Stimulated activated naive B cell treated with anti-CD40 and anti-IgM and Interleukin-4, amounts not matched to agents 10 μg/mL and 1 μg/mL and 100 μg/mL, for 72 hours (primary cell): ENCODE measurements at regions not wholly inside any gene's neighbourhood (a gene's known extent, or its start where the extent isn't known, plus 50 kb on each side); places are given as distances from the start of the nearest gene placed in this dataset.
A peak's percentile ranks its signal among the peaks of the same experiment; 100 is the strongest.
"Not testable (repeated sequence)": the region's sequence is repeated elsewhere in the genome, so short reads cannot be mapped to it uniquely, and the experiment has no call there.

Source experiments
- ATAC-seq, 2 donors: fragments of 150-1000 bp; cut with Tn5 transposase; replicated peaks; 2 replicates each; pipeline ENCODE4 v1.10.0; 2021; ENCODE audit warnings: moderate library complexity in 1 of 2
- DNase-seq: peaks from one replicate; pipeline ENCODE4 v3.0.0; 2021
- H3K27ac Mint-ChIP-seq: one replicate; pipeline ENCODE4 v1.8.0; 2022; ENCODE audit warnings: mild to moderate bottlenecking, mixed read lengths
- H3K27me3 Mint-ChIP-seq, 2 donors: one replicate each; pipeline ENCODE4 v1.8.0; 2022; ENCODE audit warnings: mixed read lengths in 2 of 2
- H3K36me3 Mint-ChIP-seq, 2 donors: one replicate each; pipeline ENCODE4 v1.8.0; 2022; ENCODE audit warnings: mixed read lengths in 2 of 2, mild to moderate bottlenecking in 1 of 2
- H3K4me1 Mint-ChIP-seq, 2 donors: one replicate each; pipeline ENCODE4 v1.8.0; 2022; ENCODE audit warnings: mixed read lengths in 2 of 2, mild to moderate bottlenecking in 1 of 2
- H3K4me3 Mint-ChIP-seq, 2 donors: one replicate each; pipeline ENCODE4 v1.8.0; 2022; ENCODE audit warnings: mild to moderate bottlenecking in 2 of 2, mixed read lengths in 2 of 2, moderate library complexity in 1 of 2
- H3K9me3 Mint-ChIP-seq, 2 donors: one replicate each; pipeline ENCODE4 v1.8.0; 2022; ENCODE audit warnings: mixed read lengths in 2 of 2, mild to moderate bottlenecking in 1 of 2

GRCh38 chr15:59923508-59923907, 80.6 kb upstream of the FOXB1 start:
- H3K36me3 Mint-ChIP-seq, result no peaks in the 10 kb centered on the region
- no peak for ATAC-seq

GRCh38 chr15:59918994-59919951, 84.8 kb upstream of the FOXB1 start:
- H3K4me3 Mint-ChIP-seq, result no peak overlapping the region
- H3K27me3 Mint-ChIP-seq, result peaks cover 5 to 6% of the 10 kb centered on the region in 2 donors
- H3K27ac Mint-ChIP-seq, result peak overlapping the region; percentile 4
- ATAC-seq (peak; percentile 69 to 77), DNase-seq (peak; percentile 7)
- no peaks in the 10 kb centered on the region for H3K9me3 Mint-ChIP-seq
- H3K4me1 Mint-ChIP-seq, result peaks cover 0 to 4% of the 10 kb centered on the region in 2 donors
- no peaks in the 10 kb centered on the region for H3K36me3 Mint-ChIP-seq

More at GRCh38 chr15:59923508-59923907, 80.6 kb upstream of the FOXB1 start:
- Mint-ChIP-seq H3K9me3 (peaks cover 0 to 2% of the 10 kb centered on the region in 2 donors), H3K27me3 (peaks cover 5 to 14% of the 10 kb centered on the region in 2 donors), H3K27ac (no peak overlapping the region), H3K4me3 (no peak overlapping the region), H3K4me1 (peaks cover 0 to 4% of the 10 kb centered on the region in 2 donors)
- DNase-seq, result no peak

DNA sequence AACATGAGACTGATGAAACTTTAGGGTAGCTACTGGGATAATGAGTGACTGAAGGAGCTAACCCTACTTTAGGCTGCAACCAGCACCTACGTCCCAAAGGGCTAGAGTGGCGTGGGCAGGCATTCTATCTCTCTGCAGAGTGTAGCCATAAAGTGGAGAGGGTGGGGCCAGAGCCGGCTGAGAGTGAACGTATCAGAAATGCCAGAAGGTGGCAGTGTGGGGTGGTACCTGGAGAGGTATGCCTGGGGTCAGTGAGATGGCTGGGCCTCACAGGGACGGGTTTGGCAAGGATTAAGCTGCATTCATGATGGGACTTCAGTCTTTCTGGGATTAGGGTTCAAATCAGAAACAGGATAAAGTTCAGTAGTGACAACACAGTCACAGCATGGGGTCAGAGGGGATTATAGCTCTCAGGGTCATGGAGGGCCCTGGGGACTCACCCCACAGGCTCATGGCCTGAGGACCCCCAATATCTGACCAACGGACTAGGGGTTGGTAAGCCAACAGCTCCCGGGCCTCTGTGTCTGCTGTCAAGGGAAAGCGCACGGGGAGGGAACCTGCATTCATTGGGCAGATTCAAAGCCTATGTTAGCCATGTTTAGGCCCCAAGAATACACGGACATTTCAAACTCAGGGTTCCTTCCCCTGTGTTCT, 86.5 kb upstream of the FOXB1 start:
- Mint-ChIP-seq H3K36me3 (no peaks in the 10 kb centered on the region), H3K9me3 (no peaks in the 10 kb centered on the region), H3K27me3 (peaks cover 3 to 5% of the 10 kb centered on the region in 2 donors), H3K4me1 (peaks cover 0 to 4% of the 10 kb centered on the region in 2 donors), H3K27ac (no peak overlapping the region), H3K4me3 (no peak overlapping the region)
- peak; percentile 94 for ATAC-seq
- peak; percentile 40 for DNase-seq

GRCh38 chr15:59906046-59906445, 98.1 kb upstream of the FOXB1 start:
- H3K27me3 Mint-ChIP-seq, result peaks cover 11 to 35% of the 10 kb centered on the region in 2 donors
- no peaks in the 10 kb centered on the region for H3K9me3 Mint-ChIP-seq
- no peak for ATAC-seq
- no peaks in the 10 kb centered on the region for H3K36me3 Mint-ChIP-seq
- H3K27ac Mint-ChIP-seq, result no peak overlapping the region
- DNase-seq, result no peak
- no peak overlapping the region for H3K4me3 Mint-ChIP-seq
- H3K4me1 Mint-ChIP-seq, result no peaks in the 10 kb centered on the region

DNA sequence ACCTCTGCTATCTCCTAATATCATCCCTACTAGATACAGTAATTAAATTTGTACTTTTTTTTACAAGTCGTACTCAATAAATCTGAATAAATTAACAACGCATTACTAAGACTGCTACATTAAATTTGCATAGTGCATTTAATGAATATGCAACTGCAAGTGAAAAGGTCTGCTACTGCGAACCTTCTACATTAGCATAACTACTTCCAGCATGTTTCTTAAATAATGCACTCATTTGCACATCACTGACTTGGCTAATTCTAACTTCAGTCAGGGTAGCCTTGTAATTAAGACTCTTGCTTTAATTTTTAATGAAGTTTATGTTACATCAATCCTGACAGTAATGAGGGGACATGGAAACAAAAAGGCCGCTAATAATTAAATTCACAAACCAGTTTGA, 98.9 kb upstream of the FOXB1 start:
- no peaks in the 10 kb centered on the region for H3K4me1 Mint-ChIP-seq
- H3K36me3 Mint-ChIP-seq, result no peaks in the 10 kb centered on the region
- DNase-seq (no peak), ATAC-seq (no peak)
- H3K27me3 Mint-ChIP-seq, result peaks cover 11 to 36% of the 10 kb centered on the region in 2 donors
- no peaks in the 10 kb centered on the region for H3K9me3 Mint-ChIP-seq
- no peak overlapping the region for H3K27ac Mint-ChIP-seq
- H3K4me3 Mint-ChIP-seq, result no peak overlapping the region

GRCh38 chr15:59904450-59905135, 99.5 kb upstream of the FOXB1 start:
- no peak overlapping the region for H3K4me3 Mint-ChIP-seq
- no peaks in the 10 kb centered on the region for H3K36me3 Mint-ChIP-seq
- DNase-seq, result no peak
- H3K27me3 Mint-ChIP-seq, result peaks cover 11 to 33% of the 10 kb centered on the region in 2 donors
- H3K4me1 Mint-ChIP-seq, result no peaks in the 10 kb centered on the region
- no peak overlapping the region for H3K27ac Mint-ChIP-seq
- no peak for ATAC-seq
- no peaks in the 10 kb centered on the region for H3K9me3 Mint-ChIP-seq

GRCh38 chr15:59896663-59897074, 107.4 kb upstream of the FOXB1 start:
- Mint-ChIP-seq H3K4me1 (no peaks in the 10 kb centered on the region), H3K27me3 (peaks cover 10 to 30% of the 10 kb centered on the region in 2 donors), H3K4me3 (no peak overlapping the region), H3K27ac (no peak overlapping the region), H3K9me3 (no peaks in the 10 kb centered on the region), H3K36me3 (no peaks in the 10 kb centered on the region)
- ATAC-seq, result no peak
- DNase-seq, result no peak

DNA sequence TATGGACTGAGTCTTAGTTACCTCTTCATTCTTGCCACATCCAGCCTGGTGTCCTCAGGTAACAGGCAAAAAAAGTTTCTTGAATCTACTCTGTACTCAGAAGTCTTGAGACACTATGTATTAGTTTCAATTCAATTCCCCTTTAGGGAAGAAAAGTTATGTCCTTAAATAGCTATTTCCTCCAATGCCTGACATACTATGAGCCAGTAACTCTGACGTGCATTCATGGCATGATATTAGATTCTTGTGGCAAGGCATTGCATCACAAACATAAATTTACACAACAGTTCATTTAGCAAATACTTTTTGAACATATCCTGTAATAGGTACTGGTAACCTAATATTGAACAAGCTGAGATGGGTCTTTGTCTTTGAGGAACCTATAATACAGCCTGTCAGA, 109.3 kb upstream of the FOXB1 start:
- Mint-ChIP-seq H3K27ac (no peak overlapping the region), H3K27me3 (peaks cover 10 to 23% of the 10 kb centered on the region in 2 donors)

DNA sequence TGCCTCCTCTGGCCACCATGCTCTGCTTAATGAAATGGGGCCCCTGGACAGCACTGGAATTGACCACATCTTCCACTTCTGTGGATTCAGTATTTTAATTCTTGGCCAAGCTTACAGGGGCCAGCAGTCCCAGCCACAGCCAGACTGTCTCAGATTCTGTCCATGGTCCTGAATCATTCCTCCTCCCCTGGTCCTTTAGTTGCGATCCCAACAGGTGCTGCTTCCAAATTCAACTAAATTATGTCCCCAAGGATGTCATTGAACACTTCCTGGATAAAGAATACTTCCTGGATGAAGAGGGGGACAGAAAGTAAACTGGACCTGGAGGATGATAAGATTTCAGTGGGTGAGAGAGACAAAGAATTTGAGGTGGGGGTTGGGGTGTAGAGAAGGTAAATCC, 111.1 kb upstream of the FOXB1 start:
- H3K27me3 Mint-ChIP-seq, result peaks cover 10 to 23% of the 10 kb centered on the region in 2 donors

More for the DNA sequence above, 109.3 kb upstream of the FOXB1 start:
- no peaks in the 10 kb centered on the region for H3K36me3 Mint-ChIP-seq
- no peaks in the 10 kb centered on the region for H3K9me3 Mint-ChIP-seq
- ATAC-seq, result no peak
- no peak overlapping the region for H3K4me3 Mint-ChIP-seq
- DNase-seq, result no peak
- no peaks in the 10 kb centered on the region for H3K4me1 Mint-ChIP-seq

GRCh38 chr15:59887870-59888269, 116.2 kb upstream of the FOXB1 start:
- H3K4me1 Mint-ChIP-seq, result not testable (repeated sequence)

More for the DNA sequence above, 111.1 kb upstream of the FOXB1 start:
- no peak for DNase-seq
- Mint-ChIP-seq H3K4me1 (no peaks in the 10 kb centered on the region), H3K4me3 (no peak overlapping the region), H3K27ac (no peak overlapping the region), H3K9me3 (peaks cover 2 to 4% of the 10 kb centered on the region in 2 donors), H3K36me3 (no peaks in the 10 kb centered on the region)
- ATAC-seq, result no peak

DNA sequence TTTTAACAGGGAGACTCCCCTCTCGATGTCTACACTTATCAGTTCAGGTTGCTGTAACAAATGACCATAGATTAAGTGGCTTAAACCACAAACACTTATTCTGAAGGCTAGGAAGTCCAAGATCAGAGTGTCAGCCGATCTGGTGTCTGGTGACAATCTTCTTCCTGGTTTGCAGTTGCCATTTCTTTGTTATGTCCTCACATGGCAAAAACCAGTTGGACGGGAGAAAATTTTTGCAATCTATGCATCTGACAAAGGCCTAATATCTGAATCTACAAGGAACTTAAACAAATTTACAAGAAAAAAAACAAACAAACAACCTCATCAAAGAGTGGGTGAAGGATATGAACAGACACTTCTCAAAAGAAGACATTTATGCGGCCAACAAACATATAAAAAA, 116.9 kb upstream of the FOXB1 start:
- no peak overlapping the region for H3K4me3 Mint-ChIP-seq
- H3K9me3 Mint-ChIP-seq, result peaks cover 2 to 4% of the 10 kb centered on the region in 2 donors
- peaks cover 17 to 38% of the 10 kb centered on the region in 2 donors for H3K27me3 Mint-ChIP-seq
- ATAC-seq (no peak), DNase-seq (no peak)
- H3K4me1 Mint-ChIP-seq, result peaks cover 0 to 4% of the 10 kb centered on the region in 2 donors
- H3K36me3 Mint-ChIP-seq, result no peaks in the 10 kb centered on the region
- no peak overlapping the region for H3K27ac Mint-ChIP-seq

More at GRCh38 chr15:59887870-59888269, 116.2 kb upstream of the FOXB1 start:
- H3K4me3 Mint-ChIP-seq, DNase-seq, H3K27ac Mint-ChIP-seq, ATAC-seq, H3K36me3 Mint-ChIP-seq, H3K9me3 Mint-ChIP-seq: not testable (repeated sequence)
- H3K27me3 Mint-ChIP-seq, result peaks cover 16 to 32% of the 10 kb centered on the region in 2 donors

DNA sequence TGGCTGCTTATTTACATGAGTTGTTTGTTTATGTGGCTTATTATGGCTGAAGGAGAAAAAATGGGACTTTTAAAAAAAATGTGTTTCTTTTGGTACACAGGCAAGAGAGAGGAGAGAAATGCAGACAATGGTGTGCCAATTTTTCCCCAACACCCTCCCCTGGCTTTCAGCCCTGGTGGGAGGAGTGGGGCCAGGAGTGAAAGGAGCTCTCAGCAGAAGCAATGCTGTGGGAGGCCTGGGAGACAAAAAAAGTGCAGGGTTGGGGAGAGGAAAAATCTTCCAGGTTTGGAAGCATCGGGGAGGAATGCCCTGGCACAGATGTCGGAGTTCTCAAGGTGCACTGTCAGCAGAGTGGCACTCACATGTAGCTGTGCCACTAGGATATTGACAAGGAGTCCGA, 117.7 kb upstream of the FOXB1 start:
- ATAC-seq (no peak), DNase-seq (no peak)
- Mint-ChIP-seq H3K4me3 (no peak overlapping the region), H3K9me3 (peaks cover 2 to 4% of the 10 kb centered on the region in 2 donors), H3K4me1 (peaks cover 0 to 4% of the 10 kb centered on the region in 2 donors), H3K27ac (no peak overlapping the region), H3K36me3 (no peaks in the 10 kb centered on the region), H3K27me3 (peaks cover 20 to 40% of the 10 kb centered on the region in 2 donors)

DNA sequence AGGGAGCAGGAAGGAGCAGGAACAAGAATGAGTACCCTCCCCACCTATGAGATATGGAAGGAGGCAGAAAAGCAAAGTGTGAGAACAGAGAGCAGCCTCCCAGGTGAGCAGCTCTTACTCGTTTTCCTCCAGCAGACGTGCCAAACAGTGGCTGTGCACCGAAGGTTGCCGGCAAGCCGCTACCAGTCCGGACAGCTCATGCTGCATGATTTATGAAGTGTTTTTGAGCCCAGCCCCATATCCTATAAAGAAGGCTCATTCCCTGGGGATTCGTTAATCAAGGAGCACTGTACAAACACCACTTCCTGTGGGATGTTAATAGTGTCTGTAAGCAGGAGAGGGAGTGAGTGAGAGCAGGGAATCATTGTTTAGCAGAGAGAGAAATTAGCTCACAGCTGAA, 118.3 kb upstream of the FOXB1 start:
- Mint-ChIP-seq H3K9me3 (peaks cover 2 to 4% of the 10 kb centered on the region in 2 donors), H3K36me3 (no peaks in the 10 kb centered on the region), H3K4me3 (no peak overlapping the region), H3K27ac (no peak overlapping the region), H3K4me1 (peaks cover 0 to 4% of the 10 kb centered on the region in 2 donors), H3K27me3 (peaks cover 20 to 40% of the 10 kb centered on the region in 2 donors)
- ATAC-seq (no peak), DNase-seq (no peak)
